K562 (cell line): ENCODE measurements at regions not wholly inside any gene's neighbourhood (a gene's known extent, or its start where the extent isn't known, plus 50 kb on each side); places are given as distances from the start of the nearest gene placed in this dataset.

Experiments
- ARID3A ChIP-seq: IDR thresholded peaks from 2 replicates; pipeline ENCODE4 v1.6.1; 2012; ENCODE audit warnings: low read depth, low read length, improper control_type of control experiment, borderline replicate concordance
- ASH1L ChIP-seq: fragments of 450-650 bp; IDR thresholded peaks from 2 replicates; pipeline ENCODE4 v1.6.1; 2018; ENCODE audit warnings: borderline replicate concordance, mild to moderate bottlenecking, low read depth; ENCODE audit not compliant: partially characterized antibody
- ATF1 ChIP-seq, 2 experiments: fragments of 450-650 bp in 1 of 2; IDR thresholded peaks; 2 replicates each; pipeline ENCODE4 v1.6.1; 2016; ENCODE audit warnings: missing compliant biosample characterization in 1 of 2, missing genetic modification characterization in 1 of 2
- C11orf30 ChIP-seq: fragments of 450-650 bp; IDR thresholded peaks from 2 replicates; pipeline ENCODE4 v1.6.1; 2016; ENCODE audit warnings: low read depth, mild to moderate bottlenecking
- CEBPG ChIP-seq, 3 experiments: fragments of 200-800 bp in 1 of 3; sonication (Bioruptor generic) in 1 of 3; sonication (generic) in 1 of 3; formaldehyde crosslinking in 1 of 3; IDR thresholded peaks in 2 of 3; conservative IDR thresholded peaks in 1 of 3; 2 replicates each; pipeline versions ENCODE4 v1.6.1 to v1.8.0; 2016 to 2022; ENCODE audit warnings: missing compliant biosample characterization in 2 of 3, missing genetic modification characterization in 2 of 3, mild to moderate bottlenecking in 1 of 3, missing genetic modification reagents in 1 of 3
- SMARCB1 ChIP-seq: IDR thresholded peaks from 2 replicates; pipeline ENCODE4 v1.6.1; 2011; ENCODE audit warnings: improper control_type of control experiment, low read depth; ENCODE audit not compliant: insufficient read length
- ZFP30 ChIP-seq: fragments of 250-450 bp; sonication (Bioruptor Pico); IDR thresholded peaks from 2 replicates; pipeline ENCODE4 v1.8.0; 2022; ENCODE audit warnings: moderate library complexity, mild to moderate bottlenecking, inconsistent platforms, borderline replicate concordance
- TF ChIP-seq, protein P1 (sequence below), 2 experiments: fragments of 450-650 bp; formaldehyde crosslinking in 1 of 2; IDR thresholded peaks; 2 replicates each; pipeline versions ENCODE4 v1.4.0 to v1.6.1; 2014 to 2020; ENCODE audit warnings: mild to moderate bottlenecking in 2 of 2, borderline replicate concordance in 1 of 2, low read depth in 1 of 2
- TF ChIP-seq, protein P2 (sequence below): IDR thresholded peaks from 2 replicates; pipeline ENCODE4 v1.6.1; 2016; ENCODE audit warnings: missing genetic modification characterization, missing compliant biosample characterization
- TF ChIP-seq, protein P3 (sequence below): fragments of 450-650 bp; IDR thresholded peaks from 2 replicates; pipeline ENCODE4 v1.6.1; 2017; ENCODE audit warnings: antibody characterized with exemption, mild to moderate bottlenecking

DNA sequence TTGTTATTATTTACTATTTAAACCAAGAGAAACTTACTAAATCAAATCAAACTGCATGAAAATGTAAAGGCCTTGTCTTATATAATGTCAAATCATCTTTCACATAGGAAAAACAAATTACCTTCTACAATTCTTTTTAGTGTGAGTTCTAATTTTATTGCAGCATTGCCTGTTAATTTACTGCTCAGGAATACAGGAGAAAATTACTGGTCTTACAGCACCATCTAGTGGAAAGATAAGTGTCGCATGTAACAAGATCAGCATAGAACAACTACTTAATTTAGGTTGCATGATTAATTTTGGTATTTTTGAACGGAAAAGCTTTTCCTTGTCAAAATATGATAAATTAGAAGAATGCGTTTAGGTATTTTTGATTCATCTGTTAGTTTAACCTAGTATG lies 502.7 kb downstream of the UQCRFS1 start (continued):
- TF ChIP-seq, protein P1, sequence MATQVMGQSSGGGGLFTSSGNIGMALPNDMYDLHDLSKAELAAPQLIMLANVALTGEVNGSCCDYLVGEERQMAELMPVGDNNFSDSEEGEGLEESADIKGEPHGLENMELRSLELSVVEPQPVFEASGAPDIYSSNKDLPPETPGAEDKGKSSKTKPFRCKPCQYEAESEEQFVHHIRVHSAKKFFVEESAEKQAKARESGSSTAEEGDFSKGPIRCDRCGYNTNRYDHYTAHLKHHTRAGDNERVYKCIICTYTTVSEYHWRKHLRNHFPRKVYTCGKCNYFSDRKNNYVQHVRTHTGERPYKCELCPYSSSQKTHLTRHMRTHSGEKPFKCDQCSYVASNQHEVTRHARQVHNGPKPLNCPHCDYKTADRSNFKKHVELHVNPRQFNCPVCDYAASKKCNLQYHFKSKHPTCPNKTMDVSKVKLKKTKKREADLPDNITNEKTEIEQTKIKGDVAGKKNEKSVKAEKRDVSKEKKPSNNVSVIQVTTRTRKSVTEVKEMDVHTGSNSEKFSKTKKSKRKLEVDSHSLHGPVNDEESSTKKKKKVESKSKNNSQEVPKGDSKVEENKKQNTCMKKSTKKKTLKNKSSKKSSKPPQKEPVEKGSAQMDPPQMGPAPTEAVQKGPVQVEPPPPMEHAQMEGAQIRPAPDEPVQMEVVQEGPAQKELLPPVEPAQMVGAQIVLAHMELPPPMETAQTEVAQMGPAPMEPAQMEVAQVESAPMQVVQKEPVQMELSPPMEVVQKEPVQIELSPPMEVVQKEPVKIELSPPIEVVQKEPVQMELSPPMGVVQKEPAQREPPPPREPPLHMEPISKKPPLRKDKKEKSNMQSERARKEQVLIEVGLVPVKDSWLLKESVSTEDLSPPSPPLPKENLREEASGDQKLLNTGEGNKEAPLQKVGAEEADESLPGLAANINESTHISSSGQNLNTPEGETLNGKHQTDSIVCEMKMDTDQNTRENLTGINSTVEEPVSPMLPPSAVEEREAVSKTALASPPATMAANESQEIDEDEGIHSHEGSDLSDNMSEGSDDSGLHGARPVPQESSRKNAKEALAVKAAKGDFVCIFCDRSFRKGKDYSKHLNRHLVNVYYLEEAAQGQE (IDR thresholded peaks at IDR 0.05; ENCODE audit: borderline replicate concordance), result peak; percentile 70; the same call in 1 of the 2 replicates
- TF ChIP-seq, protein P1 (CRISPR knock-in tag; IDR thresholded peaks at IDR 0.05; ENCODE audit: low read depth), result no peak
- TF ChIP-seq ZFP30 (no peak), ASH1L (no peak), ARID3A (0 out of 2 replicates have a peak, but pooled peaks have one; percentile 48), ATF1 (CRISPR knock-in tag; IDR thresholded peaks at IDR 0.05) (no peak), ATF1 (tag; IDR thresholded peaks at IDR 0.05) (no peak), SMARCB1 (no peak), CEBPG (CRISPR knock-in tag; IDR thresholded peaks at IDR 0.05) (no peak), CEBPG (tag; conservative IDR thresholded peaks at IDR 0.05 in 1 of 2, IDR thresholded peaks at IDR 0.05 in 1 of 2) (no peak), C11orf30 (no peak)
- TF ChIP-seq, protein P2, sequence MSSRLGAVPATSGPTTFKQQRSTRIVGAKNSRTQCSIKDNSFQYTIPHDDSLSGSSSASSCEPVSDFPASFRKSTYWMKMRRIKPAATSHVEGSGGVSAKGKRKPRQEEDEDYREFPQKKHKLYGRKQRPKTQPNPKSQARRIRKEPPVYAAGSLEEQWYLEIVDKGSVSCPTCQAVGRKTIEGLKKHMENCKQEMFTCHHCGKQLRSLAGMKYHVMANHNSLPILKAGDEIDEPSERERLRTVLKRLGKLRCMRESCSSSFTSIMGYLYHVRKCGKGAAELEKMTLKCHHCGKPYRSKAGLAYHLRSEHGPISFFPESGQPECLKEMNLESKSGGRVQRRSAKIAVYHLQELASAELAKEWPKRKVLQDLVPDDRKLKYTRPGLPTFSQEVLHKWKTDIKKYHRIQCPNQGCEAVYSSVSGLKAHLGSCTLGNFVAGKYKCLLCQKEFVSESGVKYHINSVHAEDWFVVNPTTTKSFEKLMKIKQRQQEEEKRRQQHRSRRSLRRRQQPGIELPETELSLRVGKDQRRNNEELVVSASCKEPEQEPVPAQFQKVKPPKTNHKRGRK (tag), result no peak
- TF ChIP-seq, protein P3, sequence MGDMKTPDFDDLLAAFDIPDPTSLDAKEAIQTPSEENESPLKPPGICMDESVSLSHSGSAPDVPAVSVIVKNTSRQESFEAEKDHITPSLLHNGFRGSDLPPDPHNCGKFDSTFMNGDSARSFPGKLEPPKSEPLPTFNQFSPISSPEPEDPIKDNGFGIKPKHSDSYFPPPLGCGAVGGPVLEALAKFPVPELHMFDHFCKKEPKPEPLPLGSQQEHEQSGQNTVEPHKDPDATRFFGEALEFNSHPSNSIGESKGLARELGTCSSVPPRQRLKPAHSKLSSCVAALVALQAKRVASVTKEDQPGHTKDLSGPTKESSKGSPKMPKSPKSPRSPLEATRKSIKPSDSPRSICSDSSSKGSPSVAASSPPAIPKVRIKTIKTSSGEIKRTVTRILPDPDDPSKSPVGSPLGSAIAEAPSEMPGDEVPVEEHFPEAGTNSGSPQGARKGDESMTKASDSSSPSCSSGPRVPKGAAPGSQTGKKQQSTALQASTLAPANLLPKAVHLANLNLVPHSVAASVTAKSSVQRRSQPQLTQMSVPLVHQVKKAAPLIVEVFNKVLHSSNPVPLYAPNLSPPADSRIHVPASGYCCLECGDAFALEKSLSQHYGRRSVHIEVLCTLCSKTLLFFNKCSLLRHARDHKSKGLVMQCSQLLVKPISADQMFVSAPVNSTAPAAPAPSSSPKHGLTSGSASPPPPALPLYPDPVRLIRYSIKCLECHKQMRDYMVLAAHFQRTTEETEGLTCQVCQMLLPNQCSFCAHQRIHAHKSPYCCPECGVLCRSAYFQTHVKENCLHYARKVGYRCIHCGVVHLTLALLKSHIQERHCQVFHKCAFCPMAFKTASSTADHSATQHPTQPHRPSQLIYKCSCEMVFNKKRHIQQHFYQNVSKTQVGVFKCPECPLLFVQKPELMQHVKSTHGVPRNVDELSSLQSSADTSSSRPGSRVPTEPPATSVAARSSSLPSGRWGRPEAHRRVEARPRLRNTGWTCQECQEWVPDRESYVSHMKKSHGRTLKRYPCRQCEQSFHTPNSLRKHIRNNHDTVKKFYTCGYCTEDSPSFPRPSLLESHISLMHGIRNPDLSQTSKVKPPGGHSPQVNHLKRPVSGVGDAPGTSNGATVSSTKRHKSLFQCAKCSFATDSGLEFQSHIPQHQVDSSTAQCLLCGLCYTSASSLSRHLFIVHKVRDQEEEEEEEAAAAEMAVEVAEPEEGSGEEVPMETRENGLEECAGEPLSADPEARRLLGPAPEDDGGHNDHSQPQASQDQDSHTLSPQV, result no peak
